AG04450 (cell line): ENCODE measurements at regions not wholly inside any gene's neighbourhood (a gene's known extent, or its start where the extent isn't known, plus 50 kb on each side); places are given as distances from the start of the nearest gene placed in this dataset.

ENCODE experiments used
- CTCF ChIA-PET: fragments of 300-600, 350-600 bp; formaldehyde crosslinking; extraction: SDS; loops from one replicate; lab custom pipeline; 2022; ENCODE audit warnings: antibody characterized with exemption, inconsistent platforms; lab: Charles Lee
- POLR2A ChIA-PET: fragments of 350-600 bp; formaldehyde crosslinking; extraction: SDS; loops from one replicate; lab custom pipeline; 2021; ENCODE audit warnings: antibody characterized with exemption, inconsistent platforms; lab: Yijun Ruan, JAX
- DNase-seq: peaks from one replicate; pipeline ENCODE4 v3.0.0-alpha.2; 2011; ENCODE audit warnings: low read depth, low spot score
- H3K27ac ChIP-seq: one replicate; pipeline ENCODE4 v1.5.1; 2012; ENCODE audit warnings: low read depth, low read length, control low read depth
- H3K27me3 ChIP-seq: one replicate; pipeline ENCODE4 v1.6.0; 2012; ENCODE audit warnings: low read length; ENCODE audit not compliant: control insufficient read depth, insufficient read depth
- H3K4me3 ChIP-seq: 2 replicates; pipeline ENCODE4 v1.5.1; 2011; ENCODE audit warnings: mild to moderate bottlenecking, low read depth, low read length, control low read depth
- H3K9me3 ChIP-seq: 2 replicates; pipeline ENCODE4 v1.5.1; 2012; ENCODE audit warnings: low read length; ENCODE audit not compliant: control insufficient read depth, insufficient read depth
- CTCF ChIP-seq: IDR thresholded peaks from 2 replicates; pipeline ENCODE4 v1.5.1; 2011; ENCODE audit warnings: low read depth, low read length, control low read depth, inconsistent platforms

DNA sequence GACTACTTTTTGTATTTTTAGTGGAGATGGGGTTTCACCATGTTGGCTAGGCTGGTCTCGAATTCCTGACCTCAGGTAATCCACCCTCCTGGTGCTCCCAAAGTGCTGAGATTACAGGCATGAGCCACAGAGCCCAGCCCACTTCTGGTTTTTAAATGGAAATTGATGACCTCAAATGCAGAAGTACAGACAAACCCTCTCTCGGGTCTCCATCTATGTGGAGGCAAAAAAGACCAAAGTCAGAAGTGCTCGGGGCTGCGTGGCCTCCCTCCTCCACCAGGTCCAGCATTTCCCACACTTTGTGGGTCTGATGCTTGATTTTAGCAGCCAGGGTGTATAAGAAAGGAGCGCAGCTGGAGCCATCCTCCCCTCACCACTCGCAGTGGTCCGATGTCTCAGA, 187.3 kb upstream of the AUTS2 start:
- TF ChIP-seq CTCF = no peak
- ChIA-PET CTCF (no interaction called here), POLR2A (no interaction called here)
- DNase-seq = no peak
- peaks cover 35% of the 10 kb centered on the region for H3K9me3 ChIP-seq
- no peaks in the 10 kb centered on the region for H3K27me3 ChIP-seq
- no peak overlapping the region for H3K27ac ChIP-seq
- H3K4me3 ChIP-seq = no peak overlapping the region

- POLR2A ChIA-PET = no interaction called here
- DNase-seq = no peak
- Histone ChIP-seq H3K27ac (no peak overlapping the region), H3K4me3 (no peak overlapping the region), H3K9me3 (peaks cover 34% of the 10 kb centered on the region), H3K27me3 (no peaks in the 10 kb centered on the region)
- CTCF ChIA-PET = interaction anchor here (0.6 kb wide), 1 partner anchor 11 kb away, joined by 3 read pairs; no protein-coding TSS in a partner anchor
- TF ChIP-seq CTCF = no peak
Measured at GRCh38 chr7:69411466-69411865, 186.8 kb upstream of the AUTS2 start.

DNA sequence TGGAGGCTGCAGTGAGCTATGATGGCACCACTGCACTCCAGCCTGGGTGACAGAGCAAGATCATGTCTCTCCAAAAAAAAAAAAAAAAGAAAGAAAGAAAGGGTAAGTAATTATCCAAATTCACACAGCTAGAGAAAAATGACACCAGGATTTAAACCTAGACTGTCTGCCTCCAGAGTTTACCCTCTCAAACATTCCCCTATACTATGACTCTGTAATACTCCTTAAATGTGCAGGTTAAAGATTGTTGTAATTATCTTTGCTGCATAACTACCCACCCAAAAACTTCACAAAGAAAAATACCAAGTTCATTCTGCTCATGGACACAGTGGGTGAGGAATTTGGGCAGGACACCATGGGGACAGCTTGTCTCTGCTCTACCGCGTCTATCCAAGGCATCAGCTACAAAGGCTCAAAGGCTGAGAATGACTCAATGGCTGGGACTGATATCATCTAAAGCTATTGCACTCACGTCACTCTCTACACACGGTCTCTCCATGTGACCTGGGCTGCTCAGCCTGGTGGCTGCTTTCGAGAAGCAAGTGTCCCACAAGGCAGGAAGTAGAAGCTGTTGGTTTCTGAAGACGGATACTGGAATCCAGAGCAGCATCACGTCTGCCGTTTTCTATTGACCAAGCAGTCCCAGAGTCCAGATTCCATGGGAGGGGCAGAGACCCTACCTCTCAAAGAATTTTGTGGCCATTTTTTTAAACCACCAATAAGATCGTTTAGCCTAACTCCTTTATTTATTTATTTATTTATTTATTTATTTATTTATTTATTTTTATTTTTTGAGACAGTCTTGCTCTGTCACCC, 185.7 kb upstream of the AUTS2 start:
- no peak for TF ChIP-seq CTCF
- POLR2A ChIA-PET = no interaction called here
- H3K9me3 ChIP-seq = peaks cover 35% of the 10 kb centered on the region
- H3K4me3 ChIP-seq = no peak overlapping the region
- H3K27me3 ChIP-seq = no peaks in the 10 kb centered on the region
- no peak for DNase-seq
- no peak overlapping the region for H3K27ac ChIP-seq
- CTCF ChIA-PET = interaction anchor here (0.6 kb wide), 1 partner anchor 10 kb away, joined by 3 read pairs; no protein-coding TSS in a partner anchor

DNA sequence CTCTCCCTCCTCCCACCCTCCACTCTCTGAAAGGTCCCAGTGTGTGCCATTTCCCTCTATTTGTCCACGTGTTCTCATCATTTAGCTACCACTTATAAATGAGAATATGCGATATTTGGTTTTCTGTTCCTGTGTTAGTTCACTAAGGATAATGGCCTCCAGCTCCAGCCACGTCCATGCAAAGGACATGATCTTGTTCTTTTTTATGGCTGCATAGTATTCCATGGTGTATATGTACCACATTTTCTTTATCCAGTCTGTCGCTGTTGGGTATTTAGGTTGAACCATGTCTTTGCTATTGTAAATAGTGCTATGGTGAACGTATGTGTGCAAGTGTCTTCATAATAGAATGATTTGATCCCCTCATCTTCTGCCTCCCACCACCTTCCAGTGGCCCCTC, 183.7 kb upstream of the AUTS2 start:
- no peak for TF ChIP-seq CTCF
- CTCF ChIA-PET = no interaction called here
- DNase-seq = no peak
- Histone ChIP-seq H3K27me3 (no peaks in the 10 kb centered on the region), H3K9me3 (peaks cover 40% of the 10 kb centered on the region), H3K27ac (no peak overlapping the region), H3K4me3 (no peak overlapping the region)
- POLR2A ChIA-PET = no interaction called here

GRCh38 chr7:69418869-69419670, 179.2 kb upstream of the AUTS2 start:
- H3K27ac ChIP-seq = no peak overlapping the region
- ChIA-PET POLR2A (no interaction called here), CTCF (no interaction called here)
- DNase-seq = no peak
- no peak overlapping the region for H3K4me3 ChIP-seq
- H3K27me3 ChIP-seq = no peaks in the 10 kb centered on the region
- no peak for TF ChIP-seq CTCF
- peaks cover 42% of the 10 kb centered on the region for H3K9me3 ChIP-seq
